Heart left ventricle (tissue), 13 donors: ENCODE measurements at regions not wholly inside any gene's neighbourhood (a gene's known extent, or its start where the extent isn't known, plus 50 kb on each side); places are given as distances from the start of the nearest gene placed in this dataset.

Experiments
- POLR2A ChIP-seq, 2 donors: fragments of 450-650 bp; IDR thresholded peaks; one replicate each; pipeline ENCODE4 v1.6.1; 2017; ENCODE audit warnings: antibody characterized with exemption in 2 of 2, mild to moderate bottlenecking in 2 of 2, moderate library complexity in 2 of 2
- TF ChIP-seq, protein P1 (sequence below), 12 donors: fragments of 200-600 bp; sonication (generic) in 4 of 12; IDR thresholded peaks; one replicate each; pipeline versions ENCODE4 v1.5.0 to v1.8.0; 2018 to 2022; ENCODE audit warnings: antibody characterized with exemption in 12 of 12, mild to moderate bottlenecking in 5 of 12
- donor health status: ischemic (EF 13 %, LVEDD 7.1; RV severe dilation, severe dysfunction).
- donor health status: DM: no; HTN: yes; CAD: no.
- donor health status: DM: no; HTN: no; CAD: no.
- donor health status: ischemic (EF 25% LVEDD 6.9; RV normal size, moderate dysfunction).
- donor health status: ischemic (EF 25% LVEDD 5.7; RV mildly dilated, moderate dysfunction).
- donor health status: ischemic (EF 35%, LVEDD 5.7; RV mildly dilated, moderate dysfunction).
- donor health status: nonischemic (EF 11% LVEDD 7.7; RV severe dilation, severe dysfunction).
- donor health status: DM: yes; HTN: yes; CAD: no.
- donor health status: PGD.
- donor health status: ischemic (EF 29% LVEDD 5.4; RV normal size, mild dysfunction).
- donor health status: nonischemic (EF 23%, LVEDD 6.1; RV moderate dilation, normal function).

DNA sequence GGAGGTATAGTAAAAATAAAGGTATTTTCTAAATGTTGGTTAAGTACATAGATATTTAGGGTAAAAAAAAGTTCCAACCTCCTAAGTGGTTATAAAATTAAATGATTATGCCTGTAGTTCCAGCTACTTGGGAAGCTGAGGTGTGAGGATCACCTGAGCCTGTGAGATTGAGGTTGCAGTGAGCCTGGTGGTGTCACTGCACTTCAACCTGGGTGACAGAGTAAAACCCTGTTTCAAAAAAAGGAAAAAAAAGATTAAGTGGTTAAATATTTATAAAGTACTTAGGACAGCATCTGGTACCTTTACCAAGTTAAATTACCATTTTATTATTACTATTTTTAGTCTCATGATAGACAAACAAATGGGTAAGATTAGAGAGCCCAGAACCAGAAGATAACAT, 1801.0 kb downstream of the C4orf33 start:
- TF ChIP-seq, protein P1, sequence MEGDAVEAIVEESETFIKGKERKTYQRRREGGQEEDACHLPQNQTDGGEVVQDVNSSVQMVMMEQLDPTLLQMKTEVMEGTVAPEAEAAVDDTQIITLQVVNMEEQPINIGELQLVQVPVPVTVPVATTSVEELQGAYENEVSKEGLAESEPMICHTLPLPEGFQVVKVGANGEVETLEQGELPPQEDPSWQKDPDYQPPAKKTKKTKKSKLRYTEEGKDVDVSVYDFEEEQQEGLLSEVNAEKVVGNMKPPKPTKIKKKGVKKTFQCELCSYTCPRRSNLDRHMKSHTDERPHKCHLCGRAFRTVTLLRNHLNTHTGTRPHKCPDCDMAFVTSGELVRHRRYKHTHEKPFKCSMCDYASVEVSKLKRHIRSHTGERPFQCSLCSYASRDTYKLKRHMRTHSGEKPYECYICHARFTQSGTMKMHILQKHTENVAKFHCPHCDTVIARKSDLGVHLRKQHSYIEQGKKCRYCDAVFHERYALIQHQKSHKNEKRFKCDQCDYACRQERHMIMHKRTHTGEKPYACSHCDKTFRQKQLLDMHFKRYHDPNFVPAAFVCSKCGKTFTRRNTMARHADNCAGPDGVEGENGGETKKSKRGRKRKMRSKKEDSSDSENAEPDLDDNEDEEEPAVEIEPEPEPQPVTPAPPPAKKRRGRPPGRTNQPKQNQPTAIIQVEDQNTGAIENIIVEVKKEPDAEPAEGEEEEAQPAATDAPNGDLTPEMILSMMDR (IDR thresholded peaks at IDR 0.05), result no peak
- TF ChIP-seq POLR2A (IDR thresholded peaks at IDR 0.05), result no peak
